ENCODE measurements at regions not wholly inside any gene's neighbourhood (a gene's known extent, or its start where the extent isn't known, plus 50 kb on each side); places are given as distances from the start of the nearest gene placed in this dataset.

DNA sequence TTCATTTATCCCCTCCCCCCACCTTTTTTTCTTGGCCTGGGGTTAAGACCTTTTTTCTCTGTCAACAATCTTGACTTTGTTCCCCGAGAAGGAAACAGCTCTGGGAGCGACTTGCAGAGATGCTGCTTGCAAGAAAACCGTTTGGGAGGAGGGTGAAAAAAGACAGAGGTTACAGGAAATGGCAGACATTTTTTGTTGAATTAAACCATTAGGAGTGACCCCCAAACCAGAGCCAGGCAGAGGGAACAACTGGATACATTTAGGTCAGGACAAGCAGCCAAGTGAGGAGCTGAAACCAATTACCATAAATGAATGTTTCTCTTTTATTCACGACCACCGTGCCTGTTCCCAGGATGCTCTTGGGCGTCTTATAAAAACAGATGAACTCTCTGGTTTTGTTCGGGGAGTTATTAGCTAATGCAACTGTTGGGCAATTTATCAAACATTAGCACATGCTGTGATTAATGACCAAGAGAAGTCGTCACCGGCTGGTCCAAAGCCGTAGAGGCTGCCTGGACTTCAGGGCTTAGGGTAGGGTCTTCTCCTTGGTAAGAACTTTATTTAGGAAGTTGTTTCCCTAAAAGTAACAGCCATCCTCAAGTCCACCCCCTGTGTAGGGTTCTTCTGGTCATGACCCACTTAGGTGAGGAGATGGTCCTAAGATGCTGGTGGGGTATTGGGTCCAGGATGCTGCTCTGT lies 141.0 kb downstream of the FOXD2 start:
- TF ChIP-seq, protein P1, sequence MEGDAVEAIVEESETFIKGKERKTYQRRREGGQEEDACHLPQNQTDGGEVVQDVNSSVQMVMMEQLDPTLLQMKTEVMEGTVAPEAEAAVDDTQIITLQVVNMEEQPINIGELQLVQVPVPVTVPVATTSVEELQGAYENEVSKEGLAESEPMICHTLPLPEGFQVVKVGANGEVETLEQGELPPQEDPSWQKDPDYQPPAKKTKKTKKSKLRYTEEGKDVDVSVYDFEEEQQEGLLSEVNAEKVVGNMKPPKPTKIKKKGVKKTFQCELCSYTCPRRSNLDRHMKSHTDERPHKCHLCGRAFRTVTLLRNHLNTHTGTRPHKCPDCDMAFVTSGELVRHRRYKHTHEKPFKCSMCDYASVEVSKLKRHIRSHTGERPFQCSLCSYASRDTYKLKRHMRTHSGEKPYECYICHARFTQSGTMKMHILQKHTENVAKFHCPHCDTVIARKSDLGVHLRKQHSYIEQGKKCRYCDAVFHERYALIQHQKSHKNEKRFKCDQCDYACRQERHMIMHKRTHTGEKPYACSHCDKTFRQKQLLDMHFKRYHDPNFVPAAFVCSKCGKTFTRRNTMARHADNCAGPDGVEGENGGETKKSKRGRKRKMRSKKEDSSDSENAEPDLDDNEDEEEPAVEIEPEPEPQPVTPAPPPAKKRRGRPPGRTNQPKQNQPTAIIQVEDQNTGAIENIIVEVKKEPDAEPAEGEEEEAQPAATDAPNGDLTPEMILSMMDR (IDR thresholded peaks at IDR 0.05) = no peak
- DNase-seq = peak; percentile 4 to 12
- Histone ChIP-seq H3K36me3 (no peaks in the 10 kb centered on the region), H3K27me3 (no peaks in the 10 kb centered on the region), H3K27ac (no peak overlapping the region), H3K9me3 (no peaks in the 10 kb centered on the region), H3K4me1 (peaks cover 0 to 23% (median 4%) of the 10 kb centered on the region in 4 donors), H3K4me3 (no peak overlapping the region)
- intact Hi-C loops (cut with DNase I; ENCODE audit: low total_unique reads) = loop anchor here (10.0 kb wide), 1 partner anchor 106 kb away; no protein-coding TSS in a partner anchor

DNA sequence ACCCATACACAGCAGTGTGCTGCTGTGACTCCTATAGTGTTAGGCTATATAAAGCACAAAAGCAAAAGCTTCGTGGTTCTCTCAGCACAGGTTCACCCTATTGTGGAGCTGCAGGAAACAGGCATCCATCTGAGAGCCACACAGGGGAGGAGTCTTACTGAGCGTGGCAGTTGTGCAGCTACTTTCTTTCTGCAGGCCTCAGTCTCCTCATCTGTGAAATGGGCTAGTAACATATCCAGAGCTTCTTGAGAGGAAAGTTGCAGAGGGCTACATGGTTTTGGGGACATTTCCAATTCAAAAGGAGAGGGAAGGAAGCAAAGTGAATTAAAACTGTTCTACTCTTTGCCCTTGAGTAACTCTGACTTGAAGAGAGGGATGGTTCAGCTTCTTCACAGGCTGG lies 142.0 kb downstream of the FOXD2 start:
- intact Hi-C loops (cut with DNase I; ENCODE audit: low total_unique reads) = loop anchor here (10.0 kb wide), 2 partner anchors 105 to 135 kb away; no protein-coding TSS in a partner anchor
- H3K27ac ChIP-seq = no peak overlapping the region
- no peaks in the 10 kb centered on the region for H3K27me3 ChIP-seq
- TF ChIP-seq, protein P1 (IDR thresholded peaks at IDR 0.05) = no peak
- peak in 1 of 2 donors; percentile 3 for DNase-seq
- peaks cover 0 to 33% (median 11%) of the 10 kb centered on the region in 4 donors for H3K4me1 ChIP-seq
- no peaks in the 10 kb centered on the region for H3K9me3 ChIP-seq
- H3K36me3 ChIP-seq = no peaks in the 10 kb centered on the region
- no peak overlapping the region for H3K4me3 ChIP-seq

DNA sequence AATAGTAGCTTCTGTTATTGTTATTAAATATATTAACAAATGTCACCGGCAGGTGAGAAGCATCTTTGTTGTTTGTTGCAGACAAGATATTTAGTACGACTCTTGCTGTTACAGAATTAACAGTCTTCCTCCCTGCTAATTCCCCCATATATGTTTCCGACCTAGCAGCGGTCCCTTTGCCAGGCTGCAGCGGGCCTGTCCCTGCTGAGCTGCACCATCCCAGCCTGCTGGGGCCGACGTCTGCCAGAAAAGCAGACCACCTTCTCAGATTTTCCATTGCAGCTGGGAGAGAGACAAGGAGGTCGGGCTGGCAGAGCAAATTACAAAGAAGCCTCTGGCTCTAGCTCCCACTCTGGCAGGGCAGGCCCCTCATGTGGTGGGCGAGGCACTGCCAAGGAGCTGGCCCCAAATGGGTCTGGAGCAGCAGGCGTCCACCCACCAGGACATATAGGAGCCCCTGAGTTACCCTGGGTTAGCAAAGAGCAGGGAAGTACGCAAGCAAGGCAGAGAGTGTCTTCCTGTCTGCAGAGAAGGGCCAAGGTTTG lies 142.7 kb downstream of the FOXD2 start:
- peak; percentile 9 to 28 for DNase-seq
- no peak overlapping the region for H3K27ac ChIP-seq
- no peak overlapping the region for H3K4me3 ChIP-seq
- no peaks in the 10 kb centered on the region for H3K36me3 ChIP-seq
- intact Hi-C loops (cut with DNase I; ENCODE audit: low total_unique reads) = loop anchor here (10.0 kb wide), 1 partner anchor 136 kb away; no protein-coding TSS in a partner anchor
- no peaks in the 10 kb centered on the region for H3K9me3 ChIP-seq
- no peaks in the 10 kb centered on the region for H3K27me3 ChIP-seq
- peaks cover 0 to 40% (median 14%) of the 10 kb centered on the region in 4 donors for H3K4me1 ChIP-seq
- TF ChIP-seq, protein P1 (IDR thresholded peaks at IDR 0.05) = no peak

DNA sequence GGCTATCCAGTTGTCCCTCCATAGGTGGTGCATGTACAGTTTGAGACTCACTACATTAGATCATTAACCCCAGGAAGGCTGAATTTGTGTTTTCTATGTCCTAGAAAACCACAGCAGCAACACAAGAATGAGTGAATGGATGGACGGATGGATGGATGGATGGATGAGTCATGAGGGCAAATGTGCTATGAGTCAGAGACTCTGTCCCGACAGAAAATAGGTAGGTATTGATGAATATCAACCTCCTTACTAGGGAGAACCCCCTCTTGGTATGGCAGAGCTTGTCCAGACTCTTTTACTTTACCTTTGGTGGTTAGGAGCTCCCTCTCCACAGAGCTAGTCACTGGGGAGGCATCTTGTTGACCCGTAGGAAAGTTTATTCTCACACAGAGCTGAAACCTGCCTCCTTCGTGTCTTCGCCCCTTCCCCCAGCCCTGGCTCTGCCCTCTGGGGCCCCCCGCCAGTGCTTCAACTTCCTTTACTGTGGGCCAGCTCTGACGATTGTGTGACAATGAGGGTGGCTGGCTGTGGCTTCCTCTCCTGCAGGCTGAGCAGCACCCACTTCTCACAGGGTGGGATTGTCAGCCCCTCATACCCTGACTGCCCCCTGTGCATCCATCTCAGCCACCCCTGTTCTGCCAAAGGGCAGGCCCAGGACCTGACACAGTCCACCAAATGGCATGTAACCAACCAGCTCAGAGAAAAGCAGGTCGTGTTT lies 145.2 kb downstream of the FOXD2 start:
- intact Hi-C loops (cut with DNase I; ENCODE audit: low total_unique reads) = loop anchor here (10.0 kb wide), 1 partner anchor 138 kb away; no protein-coding TSS in a partner anchor

DNA sequence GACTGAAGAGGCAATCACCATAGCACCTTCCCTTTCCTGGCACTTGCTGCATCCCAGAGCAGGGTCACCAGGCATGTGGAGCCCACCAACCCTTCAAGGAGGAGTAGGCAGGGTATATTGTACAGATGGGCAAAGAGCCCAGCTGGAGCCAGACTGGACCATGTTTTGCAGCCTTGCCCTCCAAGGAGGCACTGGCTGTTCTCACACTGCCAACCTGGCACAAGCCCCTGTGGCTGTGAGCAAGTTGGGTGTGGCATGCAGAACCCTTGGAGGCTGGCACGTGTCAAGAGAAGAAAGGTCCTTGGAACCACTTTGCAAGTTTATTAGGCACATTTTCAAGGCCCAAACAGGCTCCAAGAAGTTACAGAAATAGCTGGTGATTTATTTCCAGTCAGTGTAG lies 146.4 kb downstream of the FOXD2 start:
- H3K27ac ChIP-seq = peak overlapping the region in 1 of 2 donors; percentile 54
- H3K27me3 ChIP-seq = no peaks in the 10 kb centered on the region
- intact Hi-C loops (cut with DNase I; ENCODE audit: low total_unique reads) = loop anchor here (10.0 kb wide), 1 partner anchor 139 kb away; no protein-coding TSS in a partner anchor
- peaks cover 0 to 63% (median 20%) of the 10 kb centered on the region in 4 donors for H3K4me1 ChIP-seq
- TF ChIP-seq, protein P1 (IDR thresholded peaks at IDR 0.05) = no peak
- no peak overlapping the region for H3K4me3 ChIP-seq
- H3K9me3 ChIP-seq = no peaks in the 10 kb centered on the region
- DNase-seq = peak; percentile 52 to 91
- no peaks in the 10 kb centered on the region for H3K36me3 ChIP-seq

More for the DNA sequence above, 145.2 kb downstream of the FOXD2 start:
- Histone ChIP-seq H3K9me3 (no peaks in the 10 kb centered on the region), H3K27ac (peak overlapping the region in 1 of 2 donors; percentile 54), H3K4me1 (peaks cover 0 to 56% (median 17%) of the 10 kb centered on the region in 4 donors), H3K27me3 (no peaks in the 10 kb centered on the region), H3K36me3 (no peaks in the 10 kb centered on the region), H3K4me3 (no peak overlapping the region)
- peak; percentile 10 to 48 for DNase-seq
- TF ChIP-seq, protein P1 (IDR thresholded peaks at IDR 0.05) = no peak
